ENCODE measurements at regions not wholly inside any gene's neighbourhood (a gene's known extent, or its start where the extent isn't known, plus 50 kb on each side); places are given as distances from the start of the nearest gene placed in this dataset.
"Not testable (repeated sequence)": the region's sequence is repeated elsewhere in the genome, so short reads cannot be mapped to it uniquely, and the experiment has no call there.

DNA sequence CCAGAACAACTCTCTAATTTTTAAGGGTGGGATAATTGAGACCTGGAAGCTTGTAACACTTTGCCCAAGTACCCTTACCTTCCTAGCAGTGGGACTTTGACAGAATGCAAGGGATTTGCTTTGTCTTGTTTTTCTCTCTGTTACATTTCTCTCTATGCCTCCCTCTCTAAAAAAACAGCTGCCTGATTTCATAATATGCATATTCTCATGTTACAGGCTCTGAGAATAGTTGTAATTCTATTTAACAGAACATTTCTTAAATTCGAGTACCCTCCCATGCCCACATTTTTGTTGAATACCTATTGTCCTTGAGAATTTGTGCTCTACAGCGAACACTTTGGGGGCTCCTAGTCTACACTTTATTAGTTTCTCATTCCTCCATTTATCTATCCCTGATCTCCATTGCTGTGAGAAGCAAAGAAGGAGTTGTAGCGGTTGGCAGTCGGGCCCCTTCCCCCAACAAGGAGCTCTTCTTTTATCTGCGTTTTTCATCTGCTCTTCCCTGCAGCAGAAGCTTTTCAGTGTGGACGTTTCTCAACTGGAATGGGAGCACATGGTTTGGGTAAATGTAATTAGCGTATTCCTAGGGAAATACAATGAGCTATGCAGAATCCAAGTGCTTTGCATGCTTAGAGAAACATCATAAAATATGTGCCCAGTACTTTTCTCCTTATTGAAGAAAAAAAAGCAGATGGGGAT is 117.7 kb upstream of the CCDC90B start:
- H3K27me3 Mint-ChIP-seq (ENCODE audit: unreplicated experiment) = no peaks in the 10 kb centered on the region
- H3K27ac Mint-ChIP-seq (ENCODE audit: unreplicated experiment) = no peak overlapping the region
- no peak for DNase-seq
- no peak for TF ChIP-seq CTCF (IDR thresholded peaks at IDR 0.05; ENCODE audit: partially characterized antibody, unreplicated experiment)
- H3K4me3 Mint-ChIP-seq (ENCODE audit: unreplicated experiment) = no peak overlapping the region
- H3K9me3 Mint-ChIP-seq (ENCODE audit: unreplicated experiment) = no peaks in the 10 kb centered on the region
- peaks cover 4% of the 10 kb centered on the region for H3K4me1 Mint-ChIP-seq (ENCODE audit: low read depth, unreplicated experiment)
- H3K36me3 Mint-ChIP-seq (ENCODE audit: unreplicated experiment) = no peaks in the 10 kb centered on the region

DNA sequence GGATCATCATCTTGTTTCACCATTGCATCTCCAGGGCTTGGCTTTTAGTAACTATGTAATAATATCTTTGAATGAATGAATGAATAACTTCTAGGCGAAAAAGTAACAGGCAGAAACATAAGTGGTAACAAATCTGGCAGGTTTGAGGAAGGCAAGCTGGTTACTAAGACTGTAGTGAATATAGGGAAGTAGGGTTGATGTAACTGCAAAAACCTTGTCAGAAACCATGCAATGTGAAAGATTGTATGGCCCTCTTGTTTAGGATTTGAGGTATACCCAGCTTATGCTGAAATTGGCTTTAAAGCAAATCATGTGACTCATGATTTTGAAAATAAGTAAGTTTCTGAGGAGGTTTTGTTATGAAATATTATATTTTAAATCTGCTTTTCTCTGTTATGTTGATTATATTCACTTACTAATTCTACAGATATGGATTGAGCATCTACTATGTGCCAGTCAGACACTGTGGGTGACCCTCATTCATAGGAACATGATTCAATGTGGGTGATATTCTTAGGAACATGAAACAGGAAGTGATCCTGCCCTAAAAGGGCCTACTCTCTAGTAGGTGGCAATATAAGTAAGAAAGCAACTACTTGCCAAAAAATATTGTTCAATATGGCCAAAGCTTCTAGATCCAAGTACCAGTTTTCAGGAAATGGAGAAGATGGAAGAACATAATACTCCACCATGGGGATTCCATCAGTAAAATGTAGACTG is 115.5 kb upstream of the CCDC90B start:
- no peaks in the 10 kb centered on the region for H3K27me3 Mint-ChIP-seq (ENCODE audit: unreplicated experiment)
- no peaks in the 10 kb centered on the region for H3K36me3 Mint-ChIP-seq (ENCODE audit: unreplicated experiment)
- no peak overlapping the region for H3K27ac Mint-ChIP-seq (ENCODE audit: unreplicated experiment)
- no peak for DNase-seq
- no peaks in the 10 kb centered on the region for H3K9me3 Mint-ChIP-seq (ENCODE audit: unreplicated experiment)
- H3K4me1 Mint-ChIP-seq (ENCODE audit: low read depth, unreplicated experiment) = peaks cover 4% of the 10 kb centered on the region
- H3K4me3 Mint-ChIP-seq (ENCODE audit: unreplicated experiment) = no peak overlapping the region
- no peak for TF ChIP-seq CTCF (IDR thresholded peaks at IDR 0.05; ENCODE audit: partially characterized antibody, unreplicated experiment)

- no peak for TF ChIP-seq CTCF (IDR thresholded peaks at IDR 0.05; ENCODE audit: partially characterized antibody, unreplicated experiment)
- Mint-ChIP-seq H3K4me1 (ENCODE audit: low read depth, unreplicated experiment) (no peaks in the 10 kb centered on the region), H3K27me3 (ENCODE audit: unreplicated experiment) (no peaks in the 10 kb centered on the region), H3K27ac (ENCODE audit: unreplicated experiment) (no peak overlapping the region), H3K36me3 (ENCODE audit: unreplicated experiment) (no peaks in the 10 kb centered on the region), H3K4me3 (ENCODE audit: unreplicated experiment) (no peak overlapping the region), H3K9me3 (ENCODE audit: unreplicated experiment) (peaks cover 4% of the 10 kb centered on the region)
- DNase-seq = no peak
These were observed 108.2 kb upstream of the CCDC90B start for GRCh38 chr11:83394331-83394730.

- H3K9me3 Mint-ChIP-seq (ENCODE audit: unreplicated experiment) = peaks cover 4% of the 10 kb centered on the region
- no peaks in the 10 kb centered on the region for H3K36me3 Mint-ChIP-seq (ENCODE audit: unreplicated experiment)
- no peak overlapping the region for H3K4me3 Mint-ChIP-seq (ENCODE audit: unreplicated experiment)
- H3K27me3 Mint-ChIP-seq (ENCODE audit: unreplicated experiment) = no peaks in the 10 kb centered on the region
- H3K27ac Mint-ChIP-seq (ENCODE audit: unreplicated experiment) = no peak overlapping the region
- TF ChIP-seq CTCF (IDR thresholded peaks at IDR 0.05; ENCODE audit: partially characterized antibody, unreplicated experiment) = no peak
- DNase-seq = no peak
- no peaks in the 10 kb centered on the region for H3K4me1 Mint-ChIP-seq (ENCODE audit: low read depth, unreplicated experiment)
These were observed 106.4 kb upstream of the CCDC90B start for GRCh38 chr11:83392556-83392955.

DNA sequence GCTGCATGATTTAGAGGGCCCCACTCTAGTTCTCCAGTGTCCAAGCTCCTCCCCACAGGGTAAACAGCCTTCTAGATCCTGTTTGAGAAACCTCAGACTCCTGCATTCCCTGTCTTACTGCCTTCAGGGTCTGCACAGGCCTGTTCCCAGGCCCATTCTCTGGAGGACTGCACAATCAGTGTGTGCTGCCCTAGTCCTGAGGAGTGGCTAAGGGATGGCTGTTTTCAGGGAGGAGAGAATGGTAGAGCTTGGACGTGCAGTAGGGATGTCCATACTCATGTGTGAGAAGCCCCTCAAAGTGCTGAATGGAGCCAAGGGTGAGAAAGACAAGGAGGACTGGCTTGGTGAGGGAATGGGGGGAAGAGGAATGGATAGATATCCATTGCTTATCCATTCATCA is 103.8 kb upstream of the CCDC90B start:
- no peak for DNase-seq
- H3K36me3 Mint-ChIP-seq (ENCODE audit: unreplicated experiment) = peaks cover 3% of the 10 kb centered on the region
- no peak overlapping the region for H3K27ac Mint-ChIP-seq (ENCODE audit: unreplicated experiment)
- no peak for TF ChIP-seq CTCF (IDR thresholded peaks at IDR 0.05; ENCODE audit: partially characterized antibody, unreplicated experiment)
- no peaks in the 10 kb centered on the region for H3K27me3 Mint-ChIP-seq (ENCODE audit: unreplicated experiment)
- no peaks in the 10 kb centered on the region for H3K4me1 Mint-ChIP-seq (ENCODE audit: low read depth, unreplicated experiment)
- H3K9me3 Mint-ChIP-seq (ENCODE audit: unreplicated experiment) = peaks cover 1% of the 10 kb centered on the region
- no peak overlapping the region for H3K4me3 Mint-ChIP-seq (ENCODE audit: unreplicated experiment)

DNA sequence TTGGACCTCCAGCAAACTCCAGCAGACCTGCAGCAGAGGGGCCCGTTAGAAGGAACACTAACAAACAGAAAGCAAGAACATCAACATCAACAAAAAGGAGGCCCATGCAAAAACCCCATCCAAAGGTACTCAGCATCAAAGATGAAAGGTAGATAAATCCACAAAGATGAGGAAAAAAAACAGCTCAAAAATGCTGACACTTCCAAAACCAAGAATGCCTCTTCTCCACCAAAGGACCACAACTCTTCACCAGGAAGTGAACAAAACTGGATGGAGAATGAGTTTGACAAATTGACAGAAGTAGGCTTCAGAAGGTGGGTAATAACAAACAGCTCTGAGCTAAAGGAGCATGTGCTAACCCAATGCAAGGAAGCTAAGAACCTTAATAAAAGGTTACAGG is 97.7 kb upstream of the CCDC90B start:
- H3K27me3 Mint-ChIP-seq (ENCODE audit: unreplicated experiment); DNase-seq; H3K4me1 Mint-ChIP-seq (ENCODE audit: low read depth, unreplicated experiment); H3K4me3 Mint-ChIP-seq (ENCODE audit: unreplicated experiment); H3K27ac Mint-ChIP-seq (ENCODE audit: unreplicated experiment); H3K9me3 Mint-ChIP-seq (ENCODE audit: unreplicated experiment); H3K36me3 Mint-ChIP-seq (ENCODE audit: unreplicated experiment): not testable (repeated sequence)

Measured in glutamatergic neuron (in vitro differentiated cells).